HUDEP-2 (cell line): ENCODE measurements at regions not wholly inside any gene's neighbourhood (a gene's known extent, or its start where the extent isn't known, plus 50 kb on each side); places are given as distances from the start of the nearest gene placed in this dataset.

Experiments
- DNase-seq, 76 experiments: peaks; one replicate each; lab custom pipeline; 2025; ENCODE audit not compliant: unreplicated experiment in 76 of 76; lab: John Stamatoyannopoulos, UW

DNA sequence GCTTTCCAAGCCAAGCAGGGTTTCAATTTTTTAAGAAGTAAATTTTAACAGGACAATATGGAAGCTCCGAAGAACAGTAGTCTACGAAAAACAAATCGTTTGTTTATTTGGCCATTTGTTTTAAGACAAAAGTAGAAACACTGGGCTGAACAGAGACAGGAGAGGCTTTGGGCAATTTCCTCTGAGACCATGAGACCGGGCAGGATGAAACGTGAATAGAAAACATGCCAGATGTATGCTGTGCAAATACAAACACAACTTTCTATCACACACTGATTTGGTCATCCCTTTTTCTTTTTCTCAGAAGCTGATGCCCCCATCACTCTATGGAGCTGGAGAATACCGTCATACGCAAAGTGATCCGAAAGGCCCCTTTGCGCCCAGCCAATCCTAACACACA lies 1111.1 kb downstream of the BCL11B start:
- no peak for DNase-seq

DNA sequence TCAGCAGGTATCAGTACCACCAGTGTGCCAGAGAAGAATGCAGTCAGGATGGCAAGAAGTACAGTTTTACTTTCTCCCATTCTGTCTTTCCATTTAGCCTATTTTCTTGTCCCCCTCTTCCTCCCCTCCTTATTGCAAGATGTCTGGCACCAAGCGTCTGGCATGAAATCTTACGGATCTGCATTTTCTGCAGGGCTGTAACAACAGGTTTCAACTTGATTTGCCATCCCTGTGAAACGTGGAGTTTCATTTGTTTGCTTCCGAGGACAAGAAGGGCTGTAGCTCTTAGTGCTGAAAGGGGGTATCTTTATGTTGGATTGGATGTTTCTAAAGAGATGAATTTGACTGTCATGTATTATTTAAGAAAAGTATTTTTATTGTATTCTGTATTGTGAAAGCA lies 1110.6 kb downstream of the BCL11B start:
- no peak for DNase-seq

DNA sequence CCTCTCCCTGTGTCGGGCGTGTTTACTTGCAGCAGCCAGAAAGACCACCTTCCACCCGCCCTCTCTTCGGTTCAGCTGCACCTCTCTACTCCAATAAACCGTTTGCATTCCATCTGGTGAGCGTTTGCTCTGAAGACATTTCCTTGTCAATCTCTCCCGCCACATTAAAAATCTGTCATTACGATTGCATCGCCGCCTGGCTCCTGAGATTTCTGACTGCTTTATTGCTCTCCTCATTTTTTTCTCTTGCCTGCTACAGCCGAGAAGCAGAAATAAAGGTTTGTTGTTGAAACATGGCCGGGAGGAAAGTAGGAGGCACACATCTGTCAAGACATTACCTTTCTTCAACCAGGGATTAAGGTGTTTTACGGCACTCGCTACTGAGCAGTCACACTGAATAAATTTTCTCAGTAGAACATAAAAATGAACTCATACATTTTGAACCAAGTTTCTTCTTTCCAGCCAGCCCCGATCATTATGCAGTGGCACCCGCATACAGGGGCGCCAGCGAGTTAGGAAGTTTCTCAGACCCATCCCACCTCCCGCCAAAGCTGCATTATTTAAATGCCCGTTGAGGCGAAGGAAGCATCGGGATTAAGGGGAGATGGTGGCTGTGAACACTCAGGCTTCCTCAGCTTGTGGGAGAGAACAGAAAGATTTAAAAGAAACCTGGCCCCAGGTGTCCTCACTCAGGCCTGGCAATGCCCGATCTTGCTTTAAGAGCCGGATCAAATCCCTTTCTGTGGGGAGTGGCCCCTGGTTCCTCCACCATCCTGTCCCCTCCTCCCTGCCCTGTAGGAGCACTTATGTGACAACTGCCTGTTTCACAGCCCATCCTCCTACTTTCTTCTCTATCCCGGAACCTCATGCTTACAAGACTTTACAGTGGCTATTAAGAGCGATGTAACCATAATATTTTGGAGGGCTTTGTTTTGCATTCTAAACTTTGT lies 1108.9 kb downstream of the BCL11B start:
- no peak for DNase-seq

- DNase-seq = no peak
These were observed 1108.1 kb downstream of the BCL11B start for GRCh38 chr14:98163873-98164272.

GRCh38 chr14:98165976-98166375 lies 1106.0 kb downstream of the BCL11B start:
- no peak for DNase-seq

DNA sequence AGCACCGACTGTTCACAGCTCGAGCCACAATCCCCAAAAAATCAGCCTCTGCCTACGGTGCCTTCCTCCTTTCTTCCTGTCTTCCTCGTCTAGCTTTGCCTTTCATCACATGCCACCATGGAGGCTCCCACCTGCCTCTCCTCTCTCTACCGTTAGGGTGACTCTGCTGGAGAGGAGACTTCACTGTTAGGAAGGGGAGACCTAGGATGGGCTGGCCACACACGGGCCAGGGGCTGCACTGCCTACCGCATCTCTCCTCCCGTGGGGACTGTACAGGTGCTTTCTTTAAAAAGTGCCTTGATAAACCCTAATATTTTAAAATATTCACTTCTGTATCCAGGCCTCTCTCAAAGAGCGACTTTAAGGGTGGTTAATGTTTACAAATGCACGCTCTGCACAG lies 1104.7 kb downstream of the BCL11B start:
- no peak for DNase-seq

GRCh38 chr14:98167705-98168104 lies 1104.3 kb downstream of the BCL11B start:
- no peak for DNase-seq

DNA sequence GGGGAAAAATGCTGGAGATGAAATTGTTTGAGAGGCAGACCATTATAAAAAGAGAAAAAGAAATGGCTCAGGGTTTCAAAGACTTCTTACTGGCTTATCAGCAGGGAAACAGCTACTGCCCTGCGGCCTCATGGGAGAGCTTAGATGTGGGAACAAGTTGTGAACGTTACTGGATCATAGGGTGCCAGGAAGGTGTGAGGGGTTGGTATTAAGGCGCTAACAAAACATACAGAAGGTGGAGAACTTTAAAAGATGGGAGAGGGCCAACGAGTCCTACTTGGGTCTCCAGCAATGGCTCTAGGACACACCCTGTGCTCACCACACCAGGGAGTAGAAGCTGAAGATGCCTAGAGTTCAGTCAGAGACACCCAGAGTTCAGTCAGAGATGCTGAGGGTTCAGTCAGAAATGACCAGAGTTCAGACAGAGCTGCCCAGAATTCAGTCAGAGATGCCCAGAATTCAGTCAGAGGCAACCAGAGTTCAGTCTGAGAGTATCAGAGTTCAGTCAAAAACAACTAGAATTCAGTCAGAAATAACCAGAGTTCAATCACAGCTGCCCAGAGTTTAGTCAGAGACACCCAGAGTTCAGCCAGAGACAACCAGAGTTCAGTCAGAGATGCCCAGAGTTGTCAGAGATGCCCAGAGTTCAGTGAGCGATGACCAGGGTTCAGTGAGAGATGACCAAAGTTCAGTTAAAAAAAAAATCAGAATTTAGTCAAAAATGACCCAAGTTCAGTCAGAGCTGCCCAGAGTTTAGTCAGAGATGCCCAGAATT lies 1103.6 kb downstream of the BCL11B start:
- no peak for DNase-seq

DNA sequence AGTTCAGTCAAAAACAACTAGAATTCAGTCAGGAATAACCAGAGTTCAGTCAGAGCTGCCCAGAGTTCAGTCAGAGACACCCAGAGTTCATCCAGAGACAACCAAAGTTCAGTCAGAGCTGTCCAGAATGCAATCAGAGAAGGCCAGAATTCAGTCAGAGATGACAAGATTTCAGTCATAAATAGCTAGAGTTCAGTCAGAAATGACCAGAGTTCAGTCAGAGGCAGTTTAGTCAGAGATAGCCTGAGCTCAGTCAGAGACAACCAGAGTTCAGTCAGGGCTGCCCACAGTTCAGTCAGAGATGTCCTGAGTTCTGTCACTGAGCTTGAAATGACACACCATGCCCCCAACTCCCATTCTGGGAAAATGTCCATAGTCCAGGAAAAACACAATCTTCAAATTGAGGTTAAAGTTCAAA lies 1102.8 kb downstream of the BCL11B start:
- no peak for DNase-seq

GRCh38 chr14:98170575-98170974 lies 1101.4 kb downstream of the BCL11B start:
- no peak for DNase-seq

DNA sequence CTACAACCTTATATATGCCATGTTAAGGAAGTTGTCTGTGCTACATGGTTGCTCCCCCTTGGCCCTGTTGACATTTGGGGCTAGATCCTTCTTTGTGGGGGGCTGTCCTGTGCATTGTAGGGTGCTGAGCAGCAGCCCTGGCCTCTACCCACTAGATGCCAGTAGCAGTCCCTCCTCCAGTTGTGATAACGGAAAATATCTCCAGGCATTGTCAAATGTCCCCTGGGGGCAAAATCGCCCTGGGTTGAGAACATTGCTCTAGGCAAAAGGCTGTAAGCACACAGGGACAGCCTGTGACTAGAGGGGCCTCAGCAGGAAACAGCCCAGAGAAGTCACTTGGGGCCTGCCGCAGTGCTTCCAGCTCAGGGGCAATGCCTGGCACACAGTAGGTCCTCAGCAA lies 1100.3 kb downstream of the BCL11B start:
- DNase-seq = peak in 1 of 76 experiments; percentile 1

DNA sequence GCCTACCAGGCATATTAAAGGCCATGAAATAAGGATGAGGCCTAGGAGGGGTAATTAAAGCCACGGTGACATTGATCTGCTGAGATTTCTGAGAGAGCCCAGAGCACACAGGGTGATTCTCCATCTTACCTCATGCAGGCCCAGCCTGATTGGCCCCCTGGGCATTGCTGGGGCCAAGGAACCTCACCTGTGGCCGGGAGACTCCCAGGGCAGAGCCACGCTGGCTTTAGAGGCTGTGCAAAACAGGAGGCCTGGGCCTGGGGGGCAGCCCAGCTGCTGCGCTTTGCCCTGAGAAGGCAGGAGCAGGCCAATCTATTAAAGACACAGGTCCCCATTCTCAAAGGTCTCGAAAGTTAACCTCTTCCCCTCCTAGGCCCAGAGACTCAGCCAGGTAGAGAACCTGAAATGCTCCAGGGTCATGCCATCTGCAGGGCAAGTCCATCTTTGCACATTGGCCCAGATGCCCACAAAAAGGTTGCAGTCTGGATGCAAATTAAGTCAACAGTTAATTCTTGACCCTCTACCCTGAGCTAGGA lies 1099.7 kb downstream of the BCL11B start:
- no peak for DNase-seq

- DNase-seq = no peak
These were observed 1098.7 kb downstream of the BCL11B start for GRCh38 chr14:98173305-98173704.

GRCh38 chr14:98174041-98174440 lies 1098.0 kb downstream of the BCL11B start:
- DNase-seq = no peak

GRCh38 chr14:98175436-98175835 lies 1096.6 kb downstream of the BCL11B start:
- no peak for DNase-seq

- DNase-seq = no peak
These were observed 1096.1 kb downstream of the BCL11B start for GRCh38 chr14:98175881-98176280.

GRCh38 chr14:98176892-98177291 lies 1095.1 kb downstream of the BCL11B start:
- no peak for DNase-seq

GRCh38 chr14:98177551-98177950 lies 1094.4 kb downstream of the BCL11B start:
- DNase-seq = no peak

- no peak for DNase-seq
These were observed 1090.8 kb downstream of the BCL11B start for GRCh38 chr14:98181241-98181640.

DNA sequence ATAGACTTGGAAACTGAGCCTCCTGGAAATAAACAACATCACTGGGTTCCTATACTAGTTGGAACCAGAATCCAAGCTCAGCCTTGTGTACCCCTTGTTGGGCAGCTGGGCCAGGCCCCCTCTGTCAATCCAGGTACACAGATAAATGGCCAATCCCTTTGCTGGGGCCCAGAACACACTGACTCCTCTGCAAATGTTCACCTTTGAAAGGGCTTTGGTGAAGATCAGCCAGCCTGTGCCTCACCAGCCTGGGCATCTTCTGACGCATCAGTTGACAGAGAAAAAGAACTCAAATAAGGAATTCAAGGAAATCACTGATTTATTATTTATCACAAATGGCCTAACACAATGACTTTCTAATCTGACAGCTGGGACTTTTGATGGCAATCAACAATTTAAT lies 1090.2 kb downstream of the BCL11B start:
- DNase-seq = no peak

GRCh38 chr14:98182393-98183055 lies 1089.5 kb downstream of the BCL11B start:
- DNase-seq = no peak
